SK-N-SH (cell line): ENCODE measurements at regions not wholly inside any gene's neighbourhood (a gene's known extent, or its start where the extent isn't known, plus 50 kb on each side); places are given as distances from the start of the nearest gene placed in this dataset.

Experiments
- CTCF ChIA-PET: fragments of 300-600, 350-600 bp; formaldehyde crosslinking; extraction: SDS; loops from one replicate; lab custom pipeline; 2021; lab: Yijun Ruan, JAX
- POLR2A ChIA-PET: fragments of 350-600 bp; sonication (Branson Sonifier 250); formaldehyde crosslinking; extraction: SDS; loops from one replicate; lab custom pipeline; 2020; ENCODE audit warnings: antibody characterized with exemption, inconsistent platforms; lab: Yijun Ruan, JAX
- DNase-seq: peaks from one replicate; pipeline ENCODE4 v3.0.0; 2012
- H2AFZ ChIP-seq: fragments of 200-600 bp; sonication (generic); 2 replicates; pipeline ENCODE4 v1.8.1; 2016; ENCODE audit warnings: antibody characterized with exemption, mild to moderate bottlenecking, low read depth
- H3F3A ChIP-seq: fragments of 200-600 bp; sonication (generic); replicated peaks from 2 replicates; pipeline ENCODE3; 2016; ENCODE audit warnings: antibody characterized with exemption, mild to moderate bottlenecking; ENCODE audit not compliant: insufficient read depth
- H3K27ac ChIP-seq, 2 experiments: fragments of 200-500 bp in 1 of 2; fragments of 200-600 bp in 1 of 2; sonication (Bioruptor generic) in 1 of 2; sonication (generic), shearing (Covaris generic) in 1 of 2; 2 replicates each; pipeline versions ENCODE4 v1.5.1 to v1.6.1; 2014 to 2016; ENCODE audit warnings: low read depth in 2 of 2, inconsistent platforms in 1 of 2, low read length in 1 of 2, mild to moderate bottlenecking in 1 of 2, mixed read lengths in 1 of 2
- H3K27me3 ChIP-seq: fragments of 200-600 bp; sonication (generic), shearing (Covaris generic); 2 replicates; pipeline ENCODE4 v1.6.1; 2016; ENCODE audit warnings: mixed run types; ENCODE audit not compliant: insufficient read depth
- H3K36me3 ChIP-seq, 2 experiments: fragments of 200-500 bp in 1 of 2; fragments of 200-600 bp in 1 of 2; sonication (Bioruptor generic) in 1 of 2; sonication (generic) in 1 of 2; replicated peaks in 1 of 2; 2 replicates each; pipeline versions ENCODE3 to v1.5.1; 2014 to 2016; ENCODE audit warnings: low read length in 1 of 2, mild to moderate bottlenecking in 1 of 2; ENCODE audit not compliant: insufficient read depth in 2 of 2, control insufficient read depth in 1 of 2
- H3K4me1 ChIP-seq, 2 experiments: fragments of 200-500 bp in 1 of 2; fragments of 200-600 bp in 1 of 2; sonication (Bioruptor generic) in 1 of 2; sonication (generic), shearing (Covaris generic) in 1 of 2; 2 replicates each; pipeline versions ENCODE4 v1.5.1 to v1.6.1; 2014 to 2016; ENCODE audit warnings: low read depth in 1 of 2, low read length in 1 of 2, mixed run types in 1 of 2; ENCODE audit not compliant: insufficient read depth in 2 of 2, control insufficient read depth in 1 of 2
- H3K4me2 ChIP-seq: fragments of 200-600 bp; sonication (generic), shearing (Covaris generic); 2 replicates; pipeline ENCODE4 v1.6.1; 2017; ENCODE audit warnings: mixed run types
- H3K4me3 ChIP-seq, 2 experiments: fragments of 200-500 bp in 1 of 2; fragments of 200-600 bp in 1 of 2; sonication (Bioruptor generic) in 1 of 2; sonication (generic), shearing (Covaris generic) in 1 of 2; 2 replicates each; pipeline versions ENCODE4 v1.5.1 to v1.8.1; 2014 to 2016; ENCODE audit warnings: low read depth in 2 of 2, inconsistent platforms in 1 of 2, low read length in 1 of 2, mild to moderate bottlenecking in 1 of 2, mixed read lengths in 1 of 2, moderate library complexity in 1 of 2
- H3K79me2 ChIP-seq: fragments of 200-600 bp; sonication (generic); 2 replicates; pipeline ENCODE4 v1.8.1; 2017; ENCODE audit warnings: mild to moderate bottlenecking; ENCODE audit not compliant: insufficient read depth
- H3K9ac ChIP-seq: fragments of 200-600 bp; sonication (generic); 2 replicates; pipeline ENCODE4 v1.6.1; 2017; ENCODE audit warnings: mixed run types
- H3K9me2 ChIP-seq: fragments of 200-600 bp; sonication (generic); 2 replicates; pipeline ENCODE4 v1.6.1; 2017; ENCODE audit warnings: mixed run types
- H3K9me3 ChIP-seq: fragments of 200-600 bp; sonication (generic); 2 replicates; pipeline ENCODE4 v1.6.1; 2017; ENCODE audit warnings: mixed run types, mild to moderate bottlenecking, moderate library complexity
- H4K20me1 ChIP-seq: fragments of 200-600 bp; sonication (generic); 2 replicates; pipeline ENCODE4 v1.6.1; 2017; ENCODE audit warnings: mild to moderate bottlenecking, mixed run types; ENCODE audit not compliant: insufficient read depth
- CTCF ChIP-seq: fragments of 200-600 bp; sonication (generic); IDR thresholded peaks from 2 replicates; pipeline ENCODE4 v1.6.1; 2017; ENCODE audit warnings: antibody characterized with exemption, mild to moderate bottlenecking, moderate library complexity
- ELF1 ChIP-seq: IDR thresholded peaks from 2 replicates; pipeline ENCODE4 v1.4.0; 2012
- EZH2phosphoT487 ChIP-seq: fragments of 200-600 bp; sonication (generic); IDR thresholded peaks from 2 replicates; pipeline ENCODE4 v1.6.1; 2017; ENCODE audit warnings: low read depth, mixed run types, mild to moderate bottlenecking, antibody characterized with exemption, moderate library complexity, borderline replicate concordance
- FOXM1 ChIP-seq: IDR thresholded peaks from 2 replicates; pipeline ENCODE4 v1.4.0; 2012; ENCODE audit warnings: low read depth, mild to moderate bottlenecking
- GABPA ChIP-seq: IDR thresholded peaks from 2 replicates; pipeline ENCODE4 v1.4.0; 2012; ENCODE audit warnings: low read depth, mild to moderate bottlenecking
- IRF3 ChIP-seq: fragments of 150-350 bp; IDR thresholded peaks from 2 replicates; pipeline ENCODE4 v1.6.1; 2016; ENCODE audit warnings: mild to moderate bottlenecking, low read depth, low read length
- MEF2A ChIP-seq: IDR thresholded peaks from 2 replicates; pipeline ENCODE4 v1.4.0; 2012; ENCODE audit warnings: low read depth, borderline replicate concordance
- NFIC ChIP-seq: IDR thresholded peaks from 2 replicates; pipeline ENCODE4 v1.4.0; 2012; ENCODE audit warnings: borderline replicate concordance
- NRF1 ChIP-seq: IDR thresholded peaks from 2 replicates; pipeline ENCODE4 v1.6.1; 2012; ENCODE audit warnings: low read depth, mild to moderate bottlenecking, low read length
- PBX3 ChIP-seq: IDR thresholded peaks from 2 replicates; pipeline ENCODE4; 2012
- POLR2AphosphoS5 ChIP-seq: IDR thresholded peaks from 2 replicates; pipeline ENCODE4 v1.6.1; 2012; ENCODE audit warnings: low read depth, low read length
- RCOR1 ChIP-seq: fragments of 150-350 bp; IDR thresholded peaks from 2 replicates; pipeline ENCODE4 v1.6.1; 2017; ENCODE audit warnings: antibody characterized with exemption, low read length
- TAF1 ChIP-seq: IDR thresholded peaks from 2 replicates; pipeline ENCODE4 v1.6.1; 2012; ENCODE audit warnings: low read depth, mild to moderate bottlenecking, low read length, moderate library complexity, borderline replicate concordance
- TCF12 ChIP-seq: IDR thresholded peaks from 2 replicates; pipeline ENCODE4 v1.4.0; 2012
- TEAD4 ChIP-seq: IDR thresholded peaks from 2 replicates; pipeline ENCODE4 v1.4.0; 2012; ENCODE audit warnings: mild to moderate bottlenecking, borderline replicate concordance; ENCODE audit not compliant: insufficient read depth
- USF1 ChIP-seq: IDR thresholded peaks from 2 replicates; pipeline ENCODE4 v1.4.0; 2012; ENCODE audit warnings: low read depth, borderline replicate concordance
- ZBTB33 ChIP-seq: IDR thresholded peaks from 2 replicates; pipeline ENCODE4 v1.4.0; 2012; ENCODE audit warnings: low read depth, borderline replicate concordance
- WGBS: methylation state at CpG from one replicate; pipeline ENCODE4 v1.1.6; 2017; ENCODE audit warnings: low lambda C conversion rate; 5-methylcytosine and 5-hydroxymethylcytosine counted together

- no peak overlapping the region for H3K9ac ChIP-seq
- no peak overlapping the region; a peak in 1 of 4 replicates for H3K27ac ChIP-seq
- no peaks in the 10 kb centered on the region for H3K9me3 ChIP-seq
- WGBS: 34% methylated on average over 2 of the region's 2 CpGs
- no peaks in the 10 kb centered on the region for H3K9me2 ChIP-seq
- H3K36me3 ChIP-seq: no peaks in the 10 kb centered on the region
- H3K4me1 ChIP-seq: no peaks in the 10 kb centered on the region
- no peak overlapping the region for H3K4me2 ChIP-seq
- no peaks in the 10 kb centered on the region for H3K79me2 ChIP-seq
- H2AFZ ChIP-seq: no peak overlapping the region
- no peak for DNase-seq
- H3F3A ChIP-seq: no peaks in the 10 kb centered on the region
- no peaks in the 10 kb centered on the region for H3K27me3 ChIP-seq
- ChIA-PET POLR2A (no interaction called here), CTCF (no interaction called here)
- no peak overlapping the region for H3K4me3 ChIP-seq
- no peaks in the 10 kb centered on the region for H4K20me1 ChIP-seq
- TF ChIP-seq NFIC (no peak), TAF1 (no peak), TCF12 (no peak), NRF1 (no peak), FOXM1 (no peak), POLR2AphosphoS5 (no peak), IRF3 (no peak), RCOR1 (no peak), GABPA (no peak), ELF1 (no peak), USF1 (no peak), CTCF (no peak), MEF2A (no peak), EZH2phosphoT487 (no peak), PBX3 (no peak), ZBTB33 (no peak), TEAD4 (no peak)
- TF ChIP-seq, all 33 proteins: peak for 0
These were observed 148.8 kb upstream of the NBEA start for GRCh38 chr13:34793301-34793700.
